T47D (cell line): ENCODE measurements at regions not wholly inside any gene's neighbourhood (a gene's known extent, or its start where the extent isn't known, plus 50 kb on each side); places are given as distances from the start of the nearest gene placed in this dataset.
A peak's percentile ranks its signal among the peaks of the same experiment; 100 is the strongest.

Experiments used
- DNase-seq, 2 experiments: peaks; one replicate each; pipeline versions ENCODE4 v3.0.0 to v3.0.0-alpha.2; 2011 to 2012; ENCODE audit warnings: low read depth in 1 of 2, low spot score in 1 of 2
- JUND ChIP-seq: IDR thresholded peaks from 2 replicates; pipeline ENCODE4 v1.6.1; 2012; ENCODE audit warnings: low read depth
- in situ Hi-C: cut with HindIII; loops from 2 replicates; pipeline ENCODE4 v1.10.0; 2016; ENCODE audit warnings: low sequenced_read_pairs, low pct_unique_long_range_greater_than_20kb

- TF ChIP-seq JUND: no peak
- in situ Hi-C loops: no loop called here
- no peak for DNase-seq
These were observed 506.9 kb downstream of the MID1IP1 start for GRCh38 chrX:39308126-39308525.

GRCh38 chrX:39309018-39309635 lies 507.9 kb downstream of the MID1IP1 start:
- DNase-seq: no peak

GRCh38 chrX:39309721-39310152 lies 508.5 kb downstream of the MID1IP1 start:
- no peak for DNase-seq
- TF ChIP-seq JUND: no peak
- in situ Hi-C loops: no loop called here

More at GRCh38 chrX:39309018-39309635, 507.9 kb downstream of the MID1IP1 start:
- TF ChIP-seq JUND: no peak
- in situ Hi-C loops: no loop called here

GRCh38 chrX:39310891-39311290 lies 509.6 kb downstream of the MID1IP1 start:
- DNase-seq: no peak
- TF ChIP-seq JUND: no peak
- in situ Hi-C loops: no loop called here

- TF ChIP-seq JUND: no peak
- DNase-seq: peak in 1 of 2 experiments; percentile 40
- in situ Hi-C loops: no loop called here
These were observed 510.4 kb downstream of the MID1IP1 start for GRCh38 chrX:39311646-39312045.

GRCh38 chrX:39313146-39313545 lies 511.9 kb downstream of the MID1IP1 start:
- no peak for DNase-seq
- in situ Hi-C loops: no loop called here
- TF ChIP-seq JUND: no peak

- no peak for DNase-seq
- in situ Hi-C loops: no loop called here
- TF ChIP-seq JUND: no peak
These were observed 517.5 kb downstream of the MID1IP1 start for GRCh38 chrX:39318506-39319343.

GRCh38 chrX:39320165-39320564 lies 518.9 kb downstream of the MID1IP1 start:
- no peak for TF ChIP-seq JUND
- in situ Hi-C loops: no loop called here
- DNase-seq: no peak

GRCh38 chrX:39322496-39322895 lies 521.2 kb downstream of the MID1IP1 start:
- no peak for TF ChIP-seq JUND
- in situ Hi-C loops: no loop called here
- DNase-seq: no peak

GRCh38 chrX:39324233-39324930 lies 523.1 kb downstream of the MID1IP1 start:
- in situ Hi-C loops: no loop called here
- no peak for DNase-seq
- no peak for TF ChIP-seq JUND

- TF ChIP-seq JUND: no peak
- in situ Hi-C loops: no loop called here
- no peak for DNase-seq
These were observed 526.0 kb downstream of the MID1IP1 start for GRCh38 chrX:39327255-39327654.

GRCh38 chrX:39327705-39328104 lies 526.4 kb downstream of the MID1IP1 start:
- DNase-seq: no peak
- in situ Hi-C loops: no loop called here
- no peak for TF ChIP-seq JUND

- TF ChIP-seq JUND: no peak
- in situ Hi-C loops: no loop called here
These were observed 527.4 kb downstream of the MID1IP1 start for GRCh38 chrX:39328661-39329060.

More at GRCh38 chrX:39328661-39329060, 527.4 kb downstream of the MID1IP1 start:
- no peak for DNase-seq
